ENCODE measurements at regions not wholly inside any gene's neighbourhood (a gene's known extent, or its start where the extent isn't known, plus 50 kb on each side); places are given as distances from the start of the nearest gene placed in this dataset.

- WGBS, 2 experiments (ENCODE audit: insufficient coverage in 2 of 2) = 63 to 74% methylated on average over 15 to 17 of the region's 45 CpGs
- Histone ChIP-seq H3K4me3 (ENCODE audit: extremely low read depth, insufficient read depth, low read length, poor library complexity, severe bottlenecking) (peak overlapping the region; percentile 25), H3K4me1 (ENCODE audit: control insufficient read depth, insufficient read depth, low read length, poor library complexity, severe bottlenecking) (no peaks in the 10 kb centered on the region), H3K27ac (ENCODE audit: low read depth, low read length, severe bottlenecking) (no peak overlapping the region), H3K9me3 (ENCODE audit: control insufficient read depth, low read length) (no peaks in the 10 kb centered on the region), H3K36me3 (ENCODE audit: control insufficient read depth, insufficient read depth, low read length) (no peaks in the 10 kb centered on the region)
These were observed 405.6 kb downstream of the FAM47A start for GRCh38 chrX:33726281-33727160.

- no peak overlapping the region for H3K27ac ChIP-seq (ENCODE audit: low read depth, low read length, severe bottlenecking)
- no peaks in the 10 kb centered on the region for H3K4me1 ChIP-seq (ENCODE audit: control insufficient read depth, insufficient read depth, low read length, poor library complexity, severe bottlenecking)
- 21 to 34% methylated on average over 8 to 9 of the region's 15 CpGs for WGBS, 2 experiments (ENCODE audit: insufficient coverage in 2 of 2)
- no peaks in the 10 kb centered on the region for H3K9me3 ChIP-seq (ENCODE audit: control insufficient read depth, low read length)
- peak overlapping the region; percentile 25 for H3K4me3 ChIP-seq (ENCODE audit: extremely low read depth, insufficient read depth, low read length, poor library complexity, severe bottlenecking)
- no peaks in the 10 kb centered on the region for H3K36me3 ChIP-seq (ENCODE audit: control insufficient read depth, insufficient read depth, low read length)
These were observed 406.4 kb downstream of the FAM47A start for GRCh38 chrX:33725535-33726210.

GRCh38 chrX:33721927-33722326 is 410.2 kb downstream of the FAM47A start:
- WGBS, 2 experiments (ENCODE audit: insufficient coverage in 2 of 2) = no CpG with 5 or more reads among the region's 1 CpG
- H3K36me3 ChIP-seq (ENCODE audit: control insufficient read depth, insufficient read depth, low read length) = no peaks in the 10 kb centered on the region
- no peak overlapping the region for H3K27ac ChIP-seq (ENCODE audit: low read depth, low read length, severe bottlenecking)
- H3K4me1 ChIP-seq (ENCODE audit: control insufficient read depth, insufficient read depth, low read length, poor library complexity, severe bottlenecking) = no peaks in the 10 kb centered on the region
- H3K4me3 ChIP-seq (ENCODE audit: extremely low read depth, insufficient read depth, low read length, poor library complexity, severe bottlenecking) = no peak overlapping the region
- no peaks in the 10 kb centered on the region for H3K9me3 ChIP-seq (ENCODE audit: control insufficient read depth, low read length)

- Histone ChIP-seq H3K9me3 (ENCODE audit: control insufficient read depth, low read length) (no peaks in the 10 kb centered on the region), H3K4me1 (ENCODE audit: control insufficient read depth, insufficient read depth, low read length, poor library complexity, severe bottlenecking) (no peaks in the 10 kb centered on the region), H3K36me3 (ENCODE audit: control insufficient read depth, insufficient read depth, low read length) (no peaks in the 10 kb centered on the region), H3K27ac (ENCODE audit: low read depth, low read length, severe bottlenecking) (no peak overlapping the region), H3K4me3 (ENCODE audit: extremely low read depth, insufficient read depth, low read length, poor library complexity, severe bottlenecking) (no peak overlapping the region)
- no CpG with 5 or more reads among the region's 1 CpG for WGBS, 2 experiments (ENCODE audit: insufficient coverage in 2 of 2)
These were observed 446.0 kb downstream of the FAM47A start for GRCh38 chrX:33686105-33686504.

All from mesodermal cell (in vitro differentiated cells).